GM18511 (cell line): ENCODE measurements at regions not wholly inside any gene's neighbourhood (a gene's known extent, or its start where the extent isn't known, plus 50 kb on each side); places are given as distances from the start of the nearest gene placed in this dataset.
"Not testable (repeated sequence)": the region's sequence is repeated elsewhere in the genome, so short reads cannot be mapped to it uniquely, and the experiment has no call there.

Experiments used
- ATAC-seq: cut with Tn5 transposase; IDR thresholded peaks from one replicate; pipeline ENCODE4 v1.9.1; 2021; ENCODE audit warnings: mild to moderate bottlenecking, moderate library complexity; ENCODE audit not compliant: unreplicated experiment

DNA sequence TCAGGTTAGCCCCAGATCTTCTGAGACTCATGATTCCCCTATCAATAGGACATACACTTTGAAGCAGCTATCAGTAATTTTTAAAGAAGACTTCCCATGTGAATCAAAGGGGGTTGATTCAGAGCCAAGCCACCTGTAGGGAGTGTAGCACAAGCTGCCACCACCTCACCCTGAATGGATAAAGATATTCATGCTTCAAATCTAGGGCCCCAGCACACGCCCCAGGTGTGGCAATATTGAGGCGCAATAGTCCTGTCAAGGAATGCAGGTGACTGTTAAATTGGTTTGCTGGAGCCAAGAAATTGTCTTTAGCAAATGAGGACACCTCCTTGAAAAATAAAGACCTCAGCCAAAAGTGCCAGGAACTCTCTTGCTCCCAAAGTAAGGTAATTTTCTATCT is 404.4 kb downstream of the MAFB start:
- ATAC-seq: no peak

DNA sequence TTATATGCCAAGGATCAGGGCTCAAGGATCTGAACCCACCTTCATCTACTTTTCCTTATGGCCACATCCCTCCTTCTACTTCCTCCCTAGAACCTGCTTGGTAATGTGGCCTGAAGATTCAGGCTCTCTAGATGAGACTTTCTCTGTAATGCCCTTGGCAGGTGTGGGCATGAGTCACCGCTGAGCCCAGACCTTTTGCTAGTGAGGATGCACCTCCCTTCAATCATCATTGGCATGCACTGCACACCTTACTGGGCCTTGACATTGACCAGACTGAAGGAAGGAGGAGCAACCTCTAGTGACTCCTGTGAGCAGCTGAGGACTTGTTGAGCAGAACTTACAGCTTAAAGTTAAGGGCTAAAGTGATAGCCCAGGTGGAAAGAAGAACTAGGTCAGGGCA is 405.3 kb downstream of the MAFB start:
- no peak for ATAC-seq

DNA sequence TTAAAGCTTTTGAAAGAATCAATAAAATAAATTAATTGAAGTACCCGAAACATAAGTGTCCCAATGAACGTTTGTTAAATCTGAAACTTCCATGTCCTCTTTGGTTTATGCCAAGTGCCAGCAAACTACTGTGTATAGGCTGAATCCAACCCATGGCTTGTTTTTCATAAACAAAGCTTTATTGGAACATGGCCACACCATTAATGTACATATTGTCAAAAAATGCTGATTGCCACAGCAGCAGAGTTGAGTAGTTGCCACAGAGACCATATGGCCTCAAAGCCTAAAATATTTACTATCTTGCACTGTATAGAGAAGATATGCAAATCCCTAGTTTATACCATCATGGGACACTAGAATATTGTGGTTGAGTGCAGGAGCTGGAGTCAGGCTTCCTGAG is 406.1 kb downstream of the MAFB start:
- no peak for ATAC-seq

DNA sequence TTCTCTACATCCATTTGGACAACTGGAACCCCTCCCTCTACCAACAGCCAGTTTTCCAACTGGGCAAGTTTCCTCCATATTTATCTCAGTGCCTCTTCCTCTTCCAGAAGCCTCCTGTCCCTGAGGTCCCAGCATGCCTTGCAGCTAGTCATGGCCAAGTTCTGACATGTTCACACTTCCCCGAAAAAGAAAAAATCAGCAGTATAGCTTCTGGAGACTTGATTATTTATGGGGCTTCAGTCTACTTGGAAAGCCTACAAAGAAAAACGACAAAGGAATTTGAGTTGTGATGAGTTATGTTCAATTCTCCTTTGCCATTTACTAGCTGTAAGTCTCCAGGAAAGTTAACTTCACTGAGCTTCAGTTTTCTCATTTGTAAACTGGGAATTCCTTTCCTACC is 406.5 kb downstream of the MAFB start:
- no peak for ATAC-seq

DNA sequence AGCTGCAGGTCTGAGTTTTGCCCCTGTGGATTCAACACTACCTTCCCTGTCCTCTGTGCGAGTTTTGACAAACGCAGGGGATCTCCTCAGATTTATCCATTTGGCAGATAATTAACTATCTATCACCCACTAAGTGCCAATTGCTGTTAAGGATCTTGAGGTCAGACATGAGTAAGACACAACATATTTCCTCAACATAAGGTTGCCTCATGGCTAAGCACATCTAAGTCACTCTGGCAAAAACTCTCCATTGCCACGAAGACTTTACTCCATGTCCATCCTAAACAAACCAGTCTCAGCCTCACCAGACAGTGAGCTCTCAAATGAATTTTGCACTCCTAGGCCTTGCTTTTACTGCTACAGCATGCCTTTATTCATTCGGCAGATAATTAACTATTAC is 408.4 kb downstream of the MAFB start:
- no peak for ATAC-seq

DNA sequence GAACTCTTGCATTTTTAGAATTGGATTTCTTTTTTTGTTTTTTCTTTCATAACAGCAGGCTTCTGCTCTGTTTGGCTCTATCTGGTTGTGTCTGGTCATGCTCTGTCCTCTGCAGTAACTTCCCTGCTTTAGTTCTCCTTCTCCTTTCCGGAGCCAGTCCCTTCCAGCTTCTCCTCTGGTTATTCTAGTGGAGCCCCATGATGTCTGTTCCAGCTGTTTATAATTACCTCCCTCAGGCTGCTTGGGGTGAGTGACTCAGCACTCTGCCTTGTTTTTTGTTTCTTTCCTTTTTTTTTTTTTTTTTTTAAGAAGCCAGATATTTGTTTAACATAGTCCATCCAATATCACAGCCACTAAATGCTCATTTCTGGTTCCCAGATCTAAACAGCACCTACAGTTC is 409.6 kb downstream of the MAFB start:
- ATAC-seq: no peak

DNA sequence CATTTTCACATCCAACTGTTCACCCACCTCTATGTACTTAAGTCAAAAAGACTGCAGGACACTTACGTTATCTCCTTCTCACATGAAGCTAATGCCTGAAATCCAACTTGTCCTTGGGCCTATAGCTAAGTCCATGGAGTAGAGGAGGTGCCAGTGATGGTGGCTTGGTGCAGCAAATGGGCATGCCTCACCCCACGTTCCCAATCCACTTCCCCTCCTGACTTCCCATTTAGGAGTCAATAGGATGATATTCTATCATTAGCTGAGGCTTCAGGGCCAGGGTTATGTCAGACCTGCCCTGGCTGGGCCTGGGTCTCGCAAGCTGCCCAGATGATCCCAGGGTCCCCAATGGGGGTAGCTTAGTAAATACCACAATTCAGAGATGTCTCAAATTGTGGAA is 410.4 kb downstream of the MAFB start:
- ATAC-seq: no peak

DNA sequence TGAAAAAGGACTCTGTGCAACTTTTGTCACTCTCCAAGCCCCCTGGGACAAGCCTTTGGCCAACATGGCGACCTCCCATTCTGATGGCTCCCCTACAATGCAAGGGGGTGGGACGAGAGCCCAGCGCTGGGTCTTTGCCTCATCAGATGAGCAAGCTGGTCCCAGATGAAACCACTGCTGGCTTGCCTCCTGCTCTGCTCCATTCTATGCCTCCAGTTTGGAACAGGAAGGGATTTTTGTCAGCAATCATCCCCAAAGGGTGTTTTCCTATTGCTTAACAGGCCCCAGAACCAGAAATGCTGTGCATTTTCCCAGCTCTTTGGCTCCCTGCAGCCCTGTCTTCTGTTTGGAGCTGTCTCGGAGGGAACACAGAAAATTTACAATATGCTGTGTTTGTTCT is 412.7 kb downstream of the MAFB start:
- no peak for ATAC-seq

DNA sequence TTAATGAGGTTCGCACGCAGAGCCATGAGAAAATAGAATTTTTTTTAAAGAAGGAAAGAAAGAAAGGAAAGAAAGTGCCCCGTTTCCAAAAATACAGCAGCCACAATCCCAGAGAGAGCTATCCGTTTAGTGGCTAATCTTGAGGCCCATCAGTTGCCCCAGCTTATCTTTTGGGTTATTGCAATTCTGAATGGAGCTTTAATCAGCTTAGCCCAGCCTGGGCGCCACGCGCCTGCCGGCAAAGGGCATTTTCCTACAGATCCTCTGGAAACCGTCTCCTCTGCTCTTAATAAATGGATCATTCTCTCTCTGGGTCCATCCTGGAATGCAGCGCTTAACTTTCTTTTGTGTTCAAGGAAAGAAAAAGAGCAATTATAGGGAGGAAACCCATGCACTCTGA is 413.3 kb downstream of the MAFB start:
- ATAC-seq: no peak

DNA sequence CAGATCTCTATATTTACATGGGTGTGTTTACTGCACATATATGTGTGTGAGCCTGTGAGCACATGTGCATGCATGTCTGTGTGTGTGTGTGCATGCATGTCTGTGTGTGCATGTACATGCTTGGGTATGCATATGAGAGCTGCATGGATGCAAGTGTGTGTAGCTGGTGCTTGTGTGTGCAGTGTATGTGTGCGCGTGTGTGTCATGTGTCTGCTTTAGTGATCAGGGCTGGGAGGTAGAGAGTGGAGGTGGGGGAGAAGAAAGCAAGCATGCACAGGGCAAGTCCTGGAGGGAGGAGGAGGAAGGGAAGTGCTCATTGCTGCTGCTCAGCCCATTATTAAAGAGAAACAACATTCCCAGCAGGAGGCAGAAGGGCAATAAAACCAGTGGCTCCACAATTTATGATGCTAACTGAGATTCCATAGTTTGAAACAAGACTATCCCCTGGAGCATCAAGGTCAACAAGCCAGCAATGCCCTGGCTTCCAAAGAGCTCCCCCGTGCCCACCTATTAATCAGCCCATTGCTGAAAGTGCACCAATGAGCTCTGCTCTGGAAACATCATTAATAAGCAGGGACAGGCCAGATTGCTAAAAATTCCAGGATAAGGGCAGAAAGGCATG is 414.0 kb downstream of the MAFB start:
- no peak for ATAC-seq

DNA sequence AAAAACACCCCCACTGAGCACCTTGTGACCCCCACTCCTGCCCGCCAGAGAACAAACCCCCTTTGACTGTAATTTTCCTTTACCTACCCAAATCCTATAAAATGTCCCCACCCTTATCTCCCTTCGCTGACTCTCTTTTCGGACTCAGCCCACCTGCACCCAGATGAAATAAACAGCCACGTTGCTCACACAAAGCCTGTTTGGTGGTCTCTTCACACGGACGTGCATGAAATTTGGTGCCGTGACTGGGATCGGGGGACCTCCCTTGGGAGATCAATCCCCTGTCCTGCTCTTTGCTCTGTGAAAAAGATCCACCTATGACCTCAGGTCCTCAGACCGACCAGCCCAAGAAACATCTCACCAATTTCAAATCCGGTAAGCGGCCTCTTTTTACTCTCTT is 419.8 kb downstream of the MAFB start:
- not testable (repeated sequence) for ATAC-seq

DNA sequence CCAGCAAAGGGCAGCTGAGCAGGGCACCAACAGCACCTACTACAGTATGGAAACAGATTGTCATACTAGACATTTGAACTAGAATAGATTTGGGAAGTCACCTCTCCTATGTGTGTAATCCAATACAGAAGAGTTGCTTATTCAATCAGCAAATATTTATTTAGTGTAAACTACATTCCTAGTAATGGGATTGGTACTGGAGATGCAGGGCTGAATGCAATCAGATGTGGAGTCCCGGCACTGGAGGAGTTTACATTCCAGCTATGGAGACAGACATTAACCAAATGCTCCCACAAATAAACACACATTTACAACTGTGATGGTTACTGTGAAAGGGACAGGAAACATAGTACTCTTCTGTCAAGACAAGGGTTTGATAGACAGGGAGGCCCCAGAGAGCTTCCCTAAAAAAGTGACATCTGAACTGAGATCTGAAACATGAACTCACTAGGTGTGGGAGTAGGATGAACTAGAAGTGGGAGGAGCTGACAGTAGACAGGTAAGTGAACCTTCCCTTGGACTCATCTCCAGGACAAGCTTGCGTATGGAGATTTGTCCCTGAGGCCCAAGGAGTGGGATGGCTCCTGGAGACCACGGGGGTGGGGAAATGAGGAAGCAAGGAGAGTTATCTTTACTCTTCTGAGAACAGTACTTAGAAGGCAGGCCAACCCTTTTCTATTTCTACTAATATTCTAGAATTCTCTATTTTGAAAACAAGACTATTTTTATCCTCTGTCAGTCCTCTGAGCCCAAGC is 420.5 kb downstream of the MAFB start:
- ATAC-seq: no peak

DNA sequence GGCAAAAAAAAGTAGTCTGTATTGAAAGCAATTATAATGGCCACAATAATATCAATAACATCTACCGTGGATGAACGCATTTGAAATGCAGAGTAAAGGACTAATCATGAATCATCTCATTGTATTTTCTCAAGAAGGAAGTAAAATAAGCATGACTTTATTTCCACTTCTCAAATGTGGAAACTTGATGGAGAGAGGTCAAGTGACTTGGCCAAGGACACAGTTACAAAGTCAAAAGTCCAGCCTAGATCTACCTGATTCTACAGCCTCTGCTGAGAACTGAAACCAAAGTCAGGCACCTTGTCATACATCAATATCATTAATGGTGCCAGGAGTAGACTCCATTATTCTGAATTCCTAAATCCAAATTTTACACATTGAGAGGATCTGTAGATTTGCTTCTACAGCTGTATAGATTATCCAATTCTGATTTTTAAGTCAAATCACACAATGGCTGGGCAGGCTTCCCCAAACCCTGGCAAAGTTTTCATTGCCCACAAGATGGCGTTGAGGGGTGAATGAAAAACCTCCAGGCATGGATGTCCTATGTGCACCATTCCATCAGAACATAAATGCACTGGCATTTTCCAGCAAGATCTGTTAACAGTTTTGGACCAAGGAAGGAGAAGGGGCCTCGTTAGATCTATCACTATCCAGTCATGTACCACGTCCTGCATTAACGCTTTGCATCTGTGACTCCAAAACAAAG is 423.1 kb downstream of the MAFB start:
- ATAC-seq: no peak

DNA sequence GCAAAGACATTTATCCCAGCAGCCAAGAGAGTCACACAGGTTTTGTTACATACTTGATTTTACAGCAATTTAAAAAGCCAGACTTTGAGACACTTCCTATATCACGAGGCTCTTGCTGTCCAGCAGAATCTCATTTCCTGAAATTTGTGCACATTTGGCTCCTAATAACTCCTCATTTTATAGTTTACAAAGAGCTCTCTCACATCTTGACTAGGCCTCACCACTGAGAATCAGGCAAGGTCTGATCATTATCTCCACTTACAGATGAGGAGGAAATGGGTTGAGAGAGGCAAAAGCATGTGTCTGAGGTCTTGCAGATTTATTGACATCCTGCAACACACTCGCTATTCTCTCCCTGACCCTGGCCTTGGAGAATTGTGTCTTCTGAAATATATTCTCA is 426.8 kb downstream of the MAFB start:
- no peak for ATAC-seq

DNA sequence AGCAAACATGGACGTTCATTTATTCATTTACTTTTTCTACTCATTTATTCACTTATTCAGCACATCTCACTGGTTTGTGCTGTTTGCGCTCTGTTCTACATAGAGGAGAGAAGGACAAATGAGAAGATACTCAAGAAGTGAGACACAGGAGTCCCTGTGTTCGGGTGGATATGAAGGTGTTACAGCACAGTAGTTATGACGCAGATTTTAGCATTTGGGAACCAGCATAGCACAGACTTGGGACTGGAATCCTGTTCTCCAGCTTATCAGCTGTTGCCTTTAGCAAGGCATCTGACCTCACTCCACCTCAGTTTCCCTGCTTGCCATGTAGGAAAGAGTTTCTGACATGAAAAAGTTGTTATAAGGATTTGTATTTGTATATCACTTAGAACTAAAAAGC is 430.1 kb downstream of the MAFB start:
- ATAC-seq: no peak

DNA sequence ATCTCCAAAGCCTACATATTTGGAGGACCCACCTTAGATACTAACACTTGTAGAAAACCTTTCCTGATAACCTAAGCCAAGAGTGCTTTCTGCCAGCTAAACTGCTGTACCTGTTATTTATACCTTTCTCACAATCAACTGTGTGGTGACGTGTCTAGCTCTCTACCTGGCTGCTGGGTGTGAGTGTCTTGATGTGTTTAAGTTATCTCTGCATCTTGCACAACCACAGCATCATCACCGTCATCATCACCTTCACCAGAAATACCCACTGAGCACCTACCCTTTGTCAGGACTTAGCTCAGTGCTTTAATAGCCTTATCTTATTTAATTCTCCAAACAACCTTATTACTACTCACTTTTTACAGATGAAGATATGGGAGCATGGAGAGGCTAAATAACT is 431.3 kb downstream of the MAFB start:
- ATAC-seq: no peak

DNA sequence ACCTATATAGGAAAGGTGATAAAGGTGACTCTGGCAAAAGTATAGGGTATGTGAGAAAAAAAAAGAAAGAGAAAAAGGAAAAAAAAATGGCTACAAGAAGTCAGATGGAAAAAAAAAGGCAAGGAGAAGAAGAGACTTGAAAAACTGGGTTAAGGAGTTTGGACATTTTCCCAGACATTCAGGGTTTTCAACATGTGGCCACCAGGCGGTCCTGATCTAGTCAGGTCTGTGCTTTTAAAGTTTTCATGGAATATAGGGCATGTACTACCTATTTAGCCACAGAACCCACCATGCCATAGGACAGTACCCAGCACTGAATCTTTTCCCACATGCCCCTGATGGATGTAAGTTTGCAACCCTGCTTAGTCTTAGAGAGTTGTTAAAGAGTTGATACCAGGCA is 433.7 kb downstream of the MAFB start:
- ATAC-seq: no peak

DNA sequence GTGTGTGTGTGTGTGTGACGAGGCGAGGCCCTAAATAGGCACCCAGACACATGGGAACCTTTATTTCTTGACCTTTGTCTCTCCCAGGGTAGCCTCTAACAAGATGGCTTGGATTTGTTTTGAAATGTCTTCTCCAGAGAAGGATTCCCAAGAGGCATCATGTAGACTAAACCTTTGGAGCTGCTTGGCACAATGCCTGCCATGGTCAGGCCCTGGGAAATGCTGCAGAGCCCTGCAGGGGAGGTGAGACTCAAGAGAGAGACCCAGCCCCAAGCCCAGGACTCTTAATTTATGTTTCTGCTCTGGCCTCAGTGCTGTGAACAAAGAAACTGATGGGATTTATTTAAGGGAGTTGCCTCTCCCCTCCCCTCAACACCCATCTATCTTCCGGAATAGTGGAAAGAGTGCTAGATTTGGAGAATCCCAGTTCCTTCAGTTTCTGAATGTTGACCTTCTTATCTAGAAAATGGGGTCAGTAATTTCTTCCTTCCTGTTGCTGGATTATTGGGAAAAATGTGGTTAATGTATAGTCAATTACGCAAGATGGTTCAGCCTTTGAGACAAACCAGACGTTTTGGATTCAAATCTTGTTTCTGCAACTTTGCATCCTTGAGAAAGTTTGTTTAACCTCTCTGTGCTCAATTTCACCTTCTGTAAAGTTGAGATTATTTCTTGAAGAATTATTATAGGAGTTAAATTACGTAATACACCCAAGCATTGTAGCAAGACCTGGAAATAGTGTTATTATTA is 434.8 kb downstream of the MAFB start:
- ATAC-seq: no peak

DNA sequence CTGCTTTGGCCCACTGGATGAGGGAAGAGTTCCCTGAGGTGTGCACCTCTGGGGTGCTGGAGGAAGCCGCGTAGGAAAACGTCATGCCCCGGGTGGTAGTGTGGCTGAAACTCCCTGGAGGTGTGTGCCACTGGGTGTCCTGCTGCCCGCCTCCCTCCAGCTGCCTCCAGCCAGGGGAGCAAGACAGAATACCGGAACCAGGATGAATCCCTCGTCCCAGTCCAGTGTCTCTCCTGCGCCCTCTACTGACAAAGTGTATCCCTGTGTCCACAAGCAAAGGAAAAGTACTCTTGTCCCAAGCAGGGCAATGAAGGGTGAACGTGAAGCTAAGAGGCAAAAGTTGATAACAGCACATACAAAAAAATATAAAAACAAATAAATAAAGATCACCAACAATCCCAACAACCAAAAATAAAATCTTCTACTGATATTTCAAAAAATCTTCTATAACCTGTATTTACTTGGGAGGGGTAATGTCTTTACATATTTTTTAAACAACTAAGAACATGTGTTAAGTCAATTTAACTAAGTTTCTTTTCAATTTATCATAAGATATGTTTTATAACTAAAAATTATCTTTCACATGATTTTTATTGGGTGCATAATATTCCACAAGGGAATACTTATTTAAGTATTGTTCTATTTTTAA is 437.6 kb downstream of the MAFB start:
- ATAC-seq: no peak

DNA sequence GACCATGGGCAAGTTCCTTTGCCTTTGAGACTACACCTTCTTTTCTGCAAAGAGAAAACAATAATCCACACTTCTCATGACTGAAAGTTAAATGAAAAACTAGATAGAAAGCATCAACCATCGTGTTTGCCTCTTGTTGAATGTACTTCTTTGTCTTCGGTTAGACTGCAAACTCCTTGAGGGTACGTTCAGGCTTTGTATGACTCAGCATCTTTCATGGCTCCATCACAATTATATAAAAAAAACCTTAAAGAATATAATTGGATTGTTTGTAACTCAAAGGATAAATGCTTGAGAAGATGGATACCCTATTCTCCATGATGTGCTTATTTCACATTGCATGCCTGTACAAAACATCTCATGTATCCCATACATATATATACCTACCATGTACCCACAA is 439.2 kb downstream of the MAFB start:
- ATAC-seq: no peak

DNA sequence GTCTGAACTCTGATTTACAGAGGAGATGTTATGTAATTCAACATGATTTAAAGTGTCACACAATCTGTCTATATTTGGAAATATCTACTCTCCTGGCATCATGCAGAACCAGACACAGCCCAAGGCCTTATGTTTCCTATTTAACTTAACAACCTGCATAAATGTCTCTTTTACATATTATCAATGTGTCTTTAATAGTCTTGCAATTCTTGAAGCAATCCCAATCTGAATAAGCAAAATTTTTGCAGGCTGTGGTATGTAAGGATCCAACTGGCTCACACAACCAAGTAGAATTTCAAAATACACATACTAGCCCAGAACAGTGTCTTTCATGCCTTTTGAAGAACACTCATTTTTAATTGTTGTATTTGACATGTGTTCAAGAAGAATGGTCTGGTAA is 443.2 kb downstream of the MAFB start:
- no peak for ATAC-seq
